Lung (tissue), 11 donors: ENCODE measurements at regions not wholly inside any gene's neighbourhood (a gene's known extent, or its start where the extent isn't known, plus 50 kb on each side); places are given as distances from the start of the nearest gene placed in this dataset.

ENCODE experiments used
- ATAC-seq: fragments of 200-7000 bp; cut with Tn5 transposase; one replicate; pipeline ENCODE4 v1.9.1; 2020; ENCODE audit warnings: moderate number of reproducible peaks; ENCODE audit not compliant: insufficient read depth, low FRiP score
- DNase-seq, 3 donors: peaks; one replicate each; pipeline ENCODE4 v3.0.0-alpha.2; 2013 to 2017
- H3K27ac ChIP-seq, 2 donors: one replicate each; pipeline ENCODE4 v1.5.1; 2013; ENCODE audit warnings: mild to moderate bottlenecking in 2 of 2, moderate library complexity in 2 of 2, control low read depth in 1 of 2, inconsistent platforms in 1 of 2, low read depth in 1 of 2, low read length in 1 of 2
- H3K27me3 ChIP-seq, 3 donors: one replicate each; pipeline ENCODE4 v1.5.1; 2013; ENCODE audit warnings: low read length in 2 of 3; ENCODE audit not compliant: control insufficient read depth in 3 of 3, insufficient read depth in 3 of 3
- H3K36me3 ChIP-seq, 4 donors: one replicate each; pipeline ENCODE4 v1.5.1; 2013; ENCODE audit warnings: low read length in 4 of 4, mild to moderate bottlenecking in 1 of 4, moderate library complexity in 1 of 4; ENCODE audit not compliant: control insufficient read depth in 4 of 4, insufficient read depth in 4 of 4
- H3K4me1 ChIP-seq, 5 donors: one replicate each; pipeline ENCODE4 v1.5.1; 2013; ENCODE audit warnings: low read length in 5 of 5, mild to moderate bottlenecking in 2 of 5, moderate library complexity in 1 of 5; ENCODE audit not compliant: control insufficient read depth in 5 of 5, insufficient read depth in 5 of 5
- H3K4me3 ChIP-seq: one replicate; pipeline ENCODE4 v1.5.1; 2013; ENCODE audit warnings: mild to moderate bottlenecking, control low read depth, moderate library complexity
- H3K9ac ChIP-seq, 2 donors: one replicate each; pipeline ENCODE4 v1.5.1; 2013; ENCODE audit warnings: low read length in 2 of 2, control low read depth in 1 of 2; ENCODE audit not compliant: insufficient read depth in 1 of 2
- H3K9me3 ChIP-seq, 4 donors: one replicate each; pipeline ENCODE4 v1.5.1; 2013; ENCODE audit warnings: low read length in 3 of 4, mild to moderate bottlenecking in 1 of 4, moderate library complexity in 1 of 4; ENCODE audit not compliant: control insufficient read depth in 4 of 4, insufficient read depth in 3 of 4
- CTCF ChIP-seq: IDR thresholded peaks from 2 replicates; pipeline ENCODE4 v1.5.1; 2012; ENCODE audit warnings: mild to moderate bottlenecking; ENCODE audit errors: control extremely low read depth, extremely low read depth
- WGBS, 2 donors: extraction: QIAGEN DNeasy Blood & Tissue Kit; methylation state at CpG; one replicate each; pipeline ENCODE4 v1.1.7; 2013; 5-methylcytosine and 5-hydroxymethylcytosine counted together
- donor health status: control.
- donor health status: control.
- donor health status: Bipolar disorder and iron deficiency.
- donor health status: healthy.
- donor health status: DM: yes; HTN: yes; CAD: no.

GRCh38 chrX:85499400-85499799, 119.9 kb upstream of the POF1B start:
- no peak for TF ChIP-seq CTCF
- Histone ChIP-seq H3K27me3 (peaks cover 0 to 5% (median 0%) of the 10 kb centered on the region in 3 donors), H3K9me3 (no peaks in the 10 kb centered on the region), H3K36me3 (no peaks in the 10 kb centered on the region), H3K9ac (no peak overlapping the region), H3K27ac (no peak overlapping the region), H3K4me1 (no peaks in the 10 kb centered on the region), H3K4me3 (no peak overlapping the region)
- ATAC-seq (no peak), DNase-seq (no peak)
- 82 to 91% methylated on average over 1 of the region's 1 CpG for WGBS, 2 donors

- Histone ChIP-seq H3K27ac (no peak overlapping the region), H3K36me3 (no peaks in the 10 kb centered on the region), H3K27me3 (no peaks in the 10 kb centered on the region), H3K9me3 (no peaks in the 10 kb centered on the region), H3K4me1 (no peaks in the 10 kb centered on the region), H3K4me3 (no peak overlapping the region), H3K9ac (no peak overlapping the region)
- DNase-seq (no peak), ATAC-seq (no peak)
- WGBS, 2 donors = 66 to 75% methylated on average over 3 of the region's 3 CpGs
- no peak for TF ChIP-seq CTCF
Measured at GRCh38 chrX:85493821-85494220, 114.4 kb upstream of the POF1B start.

- H3K27ac ChIP-seq = no peak overlapping the region
- no peak for TF ChIP-seq CTCF
- no peaks in the 10 kb centered on the region for H3K9me3 ChIP-seq
- ATAC-seq (no peak), DNase-seq (no peak)
- no peaks in the 10 kb centered on the region for H3K36me3 ChIP-seq
- no peak overlapping the region for H3K9ac ChIP-seq
- H3K4me1 ChIP-seq = no peaks in the 10 kb centered on the region
- H3K27me3 ChIP-seq = no peaks in the 10 kb centered on the region
- H3K4me3 ChIP-seq = no peak overlapping the region
Measured at GRCh38 chrX:85454295-85454694, 74.8 kb upstream of the POF1B start.

- ATAC-seq (no peak), DNase-seq (no peak)
- 61 to 62% methylated on average over 2 of the region's 2 CpGs for WGBS, 2 donors
- Histone ChIP-seq H3K36me3 (no peaks in the 10 kb centered on the region), H3K4me1 (no peaks in the 10 kb centered on the region), H3K4me3 (no peak overlapping the region), H3K27me3 (no peaks in the 10 kb centered on the region), H3K9ac (no peak overlapping the region), H3K27ac (no peak overlapping the region), H3K9me3 (peaks cover 0 to 22% (median 2%) of the 10 kb centered on the region in 4 donors)
- TF ChIP-seq CTCF = no peak
Measured at GRCh38 chrX:85444613-85445012, 65.1 kb upstream of the POF1B start.
